CMK (cell line): ENCODE measurements at regions not wholly inside any gene's neighbourhood (a gene's known extent, or its start where the extent isn't known, plus 50 kb on each side); places are given as distances from the start of the nearest gene placed in this dataset.

ENCODE experiments used
- DNase-seq: peaks from one replicate; pipeline ENCODE4 v3.0.0-alpha.2; 2010; ENCODE audit warnings: low read depth

GRCh38 chr17:13084420-13084819 is 66.6 kb upstream of the ELAC2 start:
- DNase-seq, result no peak

- no peak for DNase-seq
Observed at GRCh38 chr17:13078591-13079385, 61.0 kb upstream of the ELAC2 start.

- DNase-seq, result no peak
Observed at GRCh38 chr17:13076905-13077304, 59.1 kb upstream of the ELAC2 start.

GRCh38 chr17:13074026-13074425 is 56.2 kb upstream of the ELAC2 start:
- DNase-seq, result no peak

GRCh38 chr17:13073018-13073417 is 55.2 kb upstream of the ELAC2 start:
- no peak for DNase-seq

GRCh38 chr17:13070732-13071131 is 52.9 kb upstream of the ELAC2 start:
- DNase-seq, result no peak

- no peak for DNase-seq
Observed at GRCh38 chr17:13067629-13068303, 49.9 kb upstream of the ELAC2 start.
